ENCODE measurements at regions not wholly inside any gene's neighbourhood (a gene's known extent, or its start where the extent isn't known, plus 50 kb on each side); places are given as distances from the start of the nearest gene placed in this dataset.

- no peak for DNase-seq (ENCODE audit: low spot score)
Measured at GRCh38 chr3:22476976-22477375, 726.0 kb upstream of the ZNF385D start.

GRCh38 chr3:22485954-22486353, 717.2 kb upstream of the UBE2E2 start:
- no peak for DNase-seq (ENCODE audit: low spot score)

GRCh38 chr3:22490747-22491146, 712.4 kb upstream of the UBE2E2 start:
- no peak for DNase-seq (ENCODE audit: low spot score)

- no peak for DNase-seq (ENCODE audit: low spot score)
Measured at GRCh38 chr3:22491344-22491743, 711.8 kb upstream of the UBE2E2 start.

GRCh38 chr3:22492342-22492741, 710.8 kb upstream of the UBE2E2 start:
- DNase-seq (ENCODE audit: low spot score) = no peak

- DNase-seq (ENCODE audit: low spot score) = no peak
Measured at GRCh38 chr3:22495241-22495640, 707.9 kb upstream of the UBE2E2 start.

- no peak for DNase-seq (ENCODE audit: low spot score)
Measured at GRCh38 chr3:22495791-22496190, 707.3 kb upstream of the UBE2E2 start.

GRCh38 chr3:22496641-22497040, 706.5 kb upstream of the UBE2E2 start:
- no peak for DNase-seq (ENCODE audit: low spot score)

- no peak for DNase-seq (ENCODE audit: low spot score)
Measured at GRCh38 chr3:22506871-22507270, 696.3 kb upstream of the UBE2E2 start.

GRCh38 chr3:22507709-22508108, 695.4 kb upstream of the UBE2E2 start:
- no peak for DNase-seq (ENCODE audit: low spot score)

- DNase-seq (ENCODE audit: low spot score) = no peak
Measured at GRCh38 chr3:22523925-22524324, 679.2 kb upstream of the UBE2E2 start.

GRCh38 chr3:22526266-22526837, 676.8 kb upstream of the UBE2E2 start:
- DNase-seq (ENCODE audit: low spot score) = no peak

- DNase-seq (ENCODE audit: low spot score) = no peak
Measured at GRCh38 chr3:22536541-22536940, 666.6 kb upstream of the UBE2E2 start.

- DNase-seq (ENCODE audit: low spot score) = no peak
Measured at GRCh38 chr3:22537560-22537959, 665.6 kb upstream of the UBE2E2 start.

- DNase-seq (ENCODE audit: low spot score) = no peak
Measured at GRCh38 chr3:22542311-22542710, 660.8 kb upstream of the UBE2E2 start.

GRCh38 chr3:22555753-22556435, 647.2 kb upstream of the UBE2E2 start:
- no peak for DNase-seq (ENCODE audit: low spot score)

- DNase-seq (ENCODE audit: low spot score) = no peak
Measured at GRCh38 chr3:22565393-22565792, 637.7 kb upstream of the UBE2E2 start.

GRCh38 chr3:22568285-22568684, 634.8 kb upstream of the UBE2E2 start:
- DNase-seq (ENCODE audit: low spot score) = no peak

- no peak for DNase-seq (ENCODE audit: low spot score)
Measured at GRCh38 chr3:22569570-22569969, 633.6 kb upstream of the UBE2E2 start.

- no peak for DNase-seq (ENCODE audit: low spot score)
Measured at GRCh38 chr3:22581007-22581406, 622.1 kb upstream of the UBE2E2 start.

- peak; percentile 79 for DNase-seq (ENCODE audit: low spot score)
Measured at GRCh38 chr3:22582266-22582665, 620.9 kb upstream of the UBE2E2 start.

GRCh38 chr3:22585504-22585903, 617.6 kb upstream of the UBE2E2 start:
- no peak for DNase-seq (ENCODE audit: low spot score)

- DNase-seq (ENCODE audit: low spot score) = no peak
Measured at GRCh38 chr3:22585911-22586310, 617.2 kb upstream of the UBE2E2 start.

- no peak for DNase-seq (ENCODE audit: low spot score)
Measured at GRCh38 chr3:22587446-22587845, 615.7 kb upstream of the UBE2E2 start.
